ENCODE measurements at regions not wholly inside any gene's neighbourhood (a gene's known extent, or its start where the extent isn't known, plus 50 kb on each side); places are given as distances from the start of the nearest gene placed in this dataset.
"Not testable (repeated sequence)": the region's sequence is repeated elsewhere in the genome, so short reads cannot be mapped to it uniquely, and the experiment has no call there.

DNA sequence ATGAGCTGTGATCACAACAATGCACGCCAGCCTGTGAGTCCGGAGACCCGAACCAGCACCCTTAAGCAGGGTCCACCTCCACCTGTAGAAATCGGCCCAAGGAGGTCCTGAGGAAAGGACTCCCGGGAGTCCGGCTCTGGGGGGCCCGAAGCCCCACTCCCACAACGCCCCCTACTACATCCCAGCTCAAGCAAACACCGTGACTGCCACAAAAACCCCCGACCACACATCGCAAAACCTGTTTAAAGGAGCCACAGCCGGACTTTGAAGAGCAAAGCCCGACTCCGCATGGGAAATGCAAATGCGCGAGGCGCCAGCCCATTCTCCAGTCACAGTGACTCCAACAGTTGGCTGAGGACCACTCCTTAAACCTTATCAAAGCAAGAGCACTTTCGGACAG, 682.4 kb downstream of the KCNJ18 start:
- intact Hi-C loops (cut with DNase I): no loop called here
- no peak for DNase-seq (ENCODE audit: extremely low spot score in 2 of 2)

DNA sequence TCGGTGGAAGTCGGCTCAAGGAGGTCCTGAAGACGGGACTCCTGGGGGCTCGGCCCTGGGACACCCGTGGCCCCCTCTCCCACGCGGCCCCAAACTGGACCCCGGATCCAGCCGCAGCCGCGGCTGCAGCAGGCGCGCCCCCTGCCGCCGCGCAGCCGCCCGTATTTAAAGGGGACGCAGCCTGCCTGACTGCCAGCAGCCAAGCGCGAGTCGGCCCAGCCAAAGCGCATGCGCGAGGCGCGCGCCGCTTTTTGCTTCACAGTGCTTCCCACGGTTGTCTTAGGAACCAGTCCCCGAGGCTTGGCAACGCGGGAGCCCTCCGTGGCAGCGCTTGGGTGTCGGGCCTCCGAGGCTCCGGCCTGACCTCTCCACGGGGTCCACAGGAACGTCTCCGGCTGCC, 684.4 kb downstream of the KCNJ18 start:
- H3K36me3 ChIP-seq; H3K9me3 ChIP-seq; intact Hi-C loops (cut with DNase I); DNase-seq (ENCODE audit: extremely low spot score in 2 of 2); H3K27ac ChIP-seq; H3K4me1 ChIP-seq; H3K27me3 ChIP-seq; H3K4me3 ChIP-seq: not testable (repeated sequence)

More for the DNA sequence above, 682.4 kb downstream of the KCNJ18 start:
- Histone ChIP-seq H3K27ac (no peak overlapping the region), H3K36me3 (no peaks in the 10 kb centered on the region), H3K27me3 (no peaks in the 10 kb centered on the region), H3K9me3 (no peaks in the 10 kb centered on the region), H3K4me1 (no peaks in the 10 kb centered on the region), H3K4me3 (no peak overlapping the region)
- TF ChIP-seq POLR2A (IDR thresholded peaks at IDR 0.05) (no peak), POLR2AphosphoS5 (IDR thresholded peaks at IDR 0.05; ENCODE audit: insufficient read depth in 1 of 2, low read depth in 1 of 2) (no peak)
- TF ChIP-seq, protein P1, sequence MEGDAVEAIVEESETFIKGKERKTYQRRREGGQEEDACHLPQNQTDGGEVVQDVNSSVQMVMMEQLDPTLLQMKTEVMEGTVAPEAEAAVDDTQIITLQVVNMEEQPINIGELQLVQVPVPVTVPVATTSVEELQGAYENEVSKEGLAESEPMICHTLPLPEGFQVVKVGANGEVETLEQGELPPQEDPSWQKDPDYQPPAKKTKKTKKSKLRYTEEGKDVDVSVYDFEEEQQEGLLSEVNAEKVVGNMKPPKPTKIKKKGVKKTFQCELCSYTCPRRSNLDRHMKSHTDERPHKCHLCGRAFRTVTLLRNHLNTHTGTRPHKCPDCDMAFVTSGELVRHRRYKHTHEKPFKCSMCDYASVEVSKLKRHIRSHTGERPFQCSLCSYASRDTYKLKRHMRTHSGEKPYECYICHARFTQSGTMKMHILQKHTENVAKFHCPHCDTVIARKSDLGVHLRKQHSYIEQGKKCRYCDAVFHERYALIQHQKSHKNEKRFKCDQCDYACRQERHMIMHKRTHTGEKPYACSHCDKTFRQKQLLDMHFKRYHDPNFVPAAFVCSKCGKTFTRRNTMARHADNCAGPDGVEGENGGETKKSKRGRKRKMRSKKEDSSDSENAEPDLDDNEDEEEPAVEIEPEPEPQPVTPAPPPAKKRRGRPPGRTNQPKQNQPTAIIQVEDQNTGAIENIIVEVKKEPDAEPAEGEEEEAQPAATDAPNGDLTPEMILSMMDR (IDR thresholded peaks at IDR 0.05): no peak

DNA sequence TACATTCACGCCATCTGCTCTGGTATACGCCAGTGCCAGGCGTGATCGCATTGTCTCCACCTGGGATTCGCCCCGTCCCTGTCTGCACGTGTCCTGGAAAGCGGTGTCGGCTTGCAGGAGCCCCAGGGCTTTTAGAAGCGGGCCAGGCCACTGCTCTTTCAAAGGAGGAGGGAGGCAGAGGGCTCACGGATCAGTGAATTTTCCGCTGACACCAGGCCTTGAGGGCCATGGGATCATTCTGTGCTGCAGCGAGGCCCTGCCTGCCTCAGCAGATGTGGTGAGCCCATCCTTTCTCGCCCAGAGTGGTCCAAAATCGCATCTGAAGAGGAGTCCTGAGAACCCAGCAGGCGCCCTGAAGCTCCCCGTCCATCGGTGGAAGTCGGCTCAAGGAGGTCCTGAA, 686.4 kb downstream of the KCNJ18 start:
- H3K4me1 ChIP-seq; H3K4me3 ChIP-seq; H3K27me3 ChIP-seq; H3K9me3 ChIP-seq; DNase-seq (ENCODE audit: extremely low spot score in 2 of 2); H3K36me3 ChIP-seq; intact Hi-C loops (cut with DNase I); H3K27ac ChIP-seq: not testable (repeated sequence)

DNA sequence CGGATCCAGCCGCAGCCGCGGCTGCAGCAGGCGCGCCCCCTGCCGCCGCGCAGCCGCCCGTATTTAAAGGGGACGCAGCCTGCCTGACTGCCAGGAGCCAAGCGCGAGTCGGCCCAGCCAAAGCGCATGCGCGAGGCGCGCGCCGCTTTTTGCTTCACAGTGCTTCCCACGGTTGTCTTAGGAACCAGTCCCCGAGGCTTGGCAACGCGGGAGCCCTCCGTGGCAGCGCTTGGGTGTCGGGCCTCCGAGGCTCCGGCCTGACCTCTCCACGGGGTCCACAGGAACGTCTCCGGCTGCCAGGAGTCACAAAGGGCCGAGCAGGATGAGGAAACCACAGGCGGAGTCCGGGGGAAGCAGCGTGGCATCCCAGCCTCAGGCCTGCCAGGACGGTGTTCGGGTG, 689.3 kb downstream of the KCNJ18 start:
- H3K4me1 ChIP-seq; H3K36me3 ChIP-seq; H3K4me3 ChIP-seq; H3K27me3 ChIP-seq; H3K27ac ChIP-seq; intact Hi-C loops (cut with DNase I); H3K9me3 ChIP-seq; DNase-seq (ENCODE audit: extremely low spot score in 2 of 2): not testable (repeated sequence)

DNA sequence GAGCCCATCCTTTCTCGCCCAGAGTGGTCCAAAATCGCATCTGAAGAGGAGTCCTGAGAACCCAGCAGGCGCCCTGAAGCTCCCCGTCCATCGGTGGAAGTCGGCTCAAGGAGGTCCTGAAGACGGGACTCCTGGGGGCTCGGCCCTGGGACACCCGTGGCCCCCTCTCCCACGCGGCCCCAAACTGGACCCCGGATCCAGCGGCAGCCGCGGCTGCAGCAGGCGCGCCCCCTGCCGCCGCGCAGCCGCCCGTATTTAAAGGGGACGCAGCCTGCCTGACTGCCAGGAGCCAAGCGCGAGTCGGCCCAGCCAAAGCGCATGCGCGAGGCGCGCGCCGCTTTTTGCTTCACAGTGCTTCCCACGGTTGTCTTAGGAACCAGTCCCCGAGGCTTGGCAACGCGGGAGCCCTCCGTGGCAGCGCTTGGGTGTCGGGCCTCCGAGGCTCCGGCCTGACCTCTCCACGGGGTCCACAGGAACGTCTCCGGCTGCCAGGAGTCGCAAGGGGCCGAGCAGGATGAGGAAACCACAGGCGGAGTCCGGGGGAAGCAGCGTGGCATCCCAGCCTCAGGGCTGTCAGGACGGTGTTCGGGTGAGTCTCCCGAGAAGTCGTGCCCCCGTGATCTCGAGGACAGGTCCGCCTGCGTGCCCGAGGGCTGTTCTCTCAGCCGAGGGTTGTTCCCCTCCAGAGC, 691.6 kb downstream of the KCNJ18 start:
- H3K27me3 ChIP-seq; H3K4me3 ChIP-seq; intact Hi-C loops (cut with DNase I); H3K9me3 ChIP-seq; H3K4me1 ChIP-seq; H3K27ac ChIP-seq; H3K36me3 ChIP-seq; DNase-seq (ENCODE audit: extremely low spot score in 2 of 2): not testable (repeated sequence)

DNA sequence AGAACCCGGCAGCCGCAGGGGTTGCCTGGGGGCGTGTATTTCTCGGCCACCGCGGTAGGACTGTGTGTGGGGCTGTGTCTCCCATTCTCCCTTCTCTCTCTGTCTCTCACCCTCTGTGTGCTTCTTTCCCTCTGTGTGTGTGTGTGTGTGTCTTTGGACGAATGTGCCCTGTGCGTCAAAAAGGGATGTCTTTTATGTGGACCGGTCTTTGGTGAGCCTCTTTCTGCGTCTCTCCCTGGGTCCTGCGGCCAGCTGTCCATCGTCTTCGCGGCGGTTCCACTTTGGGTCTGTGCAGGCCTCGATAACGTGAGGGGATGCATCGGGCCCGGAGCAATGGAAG, 692.1 kb downstream of the KCNJ18 start:
- intact Hi-C loops (cut with DNase I); H3K36me3 ChIP-seq: not testable (repeated sequence)

DNA sequence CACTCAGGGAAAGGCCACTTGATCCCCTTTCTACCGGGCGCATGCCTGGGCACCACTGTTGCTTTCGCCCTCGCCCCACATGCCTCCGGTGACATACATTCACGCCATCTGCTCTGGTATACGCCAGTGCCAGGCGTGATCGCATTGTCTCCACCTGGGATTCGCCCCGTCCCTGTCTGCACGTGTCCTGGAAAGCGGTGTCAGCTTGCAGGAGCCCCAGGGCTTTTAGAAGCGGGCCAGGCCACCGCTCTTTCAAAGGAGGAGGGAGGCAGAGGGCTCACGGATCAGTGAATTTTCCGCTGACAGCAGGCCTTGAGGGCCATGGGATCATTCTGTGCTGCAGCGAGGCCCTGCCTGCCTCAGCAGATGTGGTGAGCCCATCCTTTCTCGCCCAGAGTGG, 706.1 kb downstream of the KCNJ18 start:
- intact Hi-C loops (cut with DNase I); DNase-seq (ENCODE audit: extremely low spot score in 2 of 2); H3K4me3 ChIP-seq; H3K4me1 ChIP-seq; H3K27me3 ChIP-seq; H3K36me3 ChIP-seq; H3K9me3 ChIP-seq; H3K27ac ChIP-seq: not testable (repeated sequence)

More for the DNA sequence above, 692.1 kb downstream of the KCNJ18 start:
- not testable (repeated sequence) for H3K4me1 ChIP-seq; H3K27me3 ChIP-seq; H3K4me3 ChIP-seq; H3K9me3 ChIP-seq; DNase-seq (ENCODE audit: extremely low spot score in 2 of 2); H3K27ac ChIP-seq

DNA sequence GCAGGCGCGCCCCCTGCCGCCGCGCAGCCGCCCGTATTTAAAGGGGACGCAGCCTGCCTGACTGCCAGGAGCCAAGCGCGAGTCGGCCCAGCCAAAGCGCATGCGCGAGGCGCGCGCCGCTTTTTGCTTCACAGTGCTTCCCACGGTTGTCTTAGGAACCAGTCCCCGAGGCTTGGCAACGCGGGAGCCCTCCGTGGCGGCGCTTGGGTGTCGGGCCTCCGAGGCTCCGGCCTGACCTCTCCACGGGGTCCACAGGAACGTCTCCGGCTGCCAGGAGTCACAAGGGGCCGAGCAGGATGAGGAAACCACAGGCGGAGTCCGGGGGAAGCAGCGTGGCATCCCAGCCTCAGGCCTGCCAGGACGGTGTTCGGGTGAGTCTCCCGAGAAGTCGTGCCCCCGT, 706.7 kb downstream of the KCNJ18 start:
- DNase-seq (ENCODE audit: extremely low spot score in 2 of 2); H3K36me3 ChIP-seq; H3K4me3 ChIP-seq; H3K27ac ChIP-seq; H3K27me3 ChIP-seq; H3K4me1 ChIP-seq; intact Hi-C loops (cut with DNase I); H3K9me3 ChIP-seq: not testable (repeated sequence)

DNA sequence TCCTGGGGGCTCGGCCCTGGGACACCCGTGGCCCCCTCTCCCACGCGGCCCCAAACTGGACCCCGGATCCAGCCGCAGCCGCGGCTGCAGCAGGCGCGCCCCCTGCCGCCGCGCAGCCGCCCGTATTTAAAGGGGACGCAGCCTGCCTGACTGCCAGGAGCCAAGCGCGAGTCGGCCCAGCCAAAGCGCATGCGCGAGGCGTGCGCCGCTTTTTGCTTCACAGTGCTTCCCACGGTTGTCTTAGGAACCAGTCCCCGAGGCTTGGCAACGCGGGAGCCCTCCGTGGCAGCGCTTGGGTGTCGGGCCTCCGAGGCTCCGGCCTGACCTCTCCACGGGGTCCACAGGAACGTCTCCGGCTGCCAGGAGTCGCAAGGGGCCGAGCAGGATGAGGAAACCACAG, 712.8 kb downstream of the KCNJ18 start:
- intact Hi-C loops (cut with DNase I); H3K27me3 ChIP-seq: not testable (repeated sequence)

More for the DNA sequence above, 712.8 kb downstream of the KCNJ18 start:
- not testable (repeated sequence) for H3K4me3 ChIP-seq; H3K36me3 ChIP-seq; DNase-seq (ENCODE audit: extremely low spot score in 2 of 2); H3K27ac ChIP-seq; H3K9me3 ChIP-seq; H3K4me1 ChIP-seq

Data from vagina (tissue), 2 donors.